ENCODE measurements at regions not wholly inside any gene's neighbourhood (a gene's known extent, or its start where the extent isn't known, plus 50 kb on each side); places are given as distances from the start of the nearest gene placed in this dataset.

- TF ChIP-seq EZH2 (IDR thresholded peaks at IDR 0.05; ENCODE audit: borderline replicate concordance, low read depth, low read length, severe bottlenecking) (no peak), CTCF (IDR thresholded peaks at IDR 0.05; ENCODE audit: borderline replicate concordance, extremely low read depth, low read length, poor library complexity, severe bottlenecking) (no peak)
These were observed 80.1 kb upstream of the ID4 start for GRCh38 chr6:19757036-19757435.
